ENCODE measurements at regions not wholly inside any gene's neighbourhood (a gene's known extent, or its start where the extent isn't known, plus 50 kb on each side); places are given as distances from the start of the nearest gene placed in this dataset.
"Not testable (repeated sequence)": the region's sequence is repeated elsewhere in the genome, so short reads cannot be mapped to it uniquely, and the experiment has no call there.

GRCh38 chr4:117922311-117922710, 112.0 kb upstream of the NDST3 start:
- DNase-seq (ENCODE audit: low read depth), result not testable (repeated sequence)

DNA sequence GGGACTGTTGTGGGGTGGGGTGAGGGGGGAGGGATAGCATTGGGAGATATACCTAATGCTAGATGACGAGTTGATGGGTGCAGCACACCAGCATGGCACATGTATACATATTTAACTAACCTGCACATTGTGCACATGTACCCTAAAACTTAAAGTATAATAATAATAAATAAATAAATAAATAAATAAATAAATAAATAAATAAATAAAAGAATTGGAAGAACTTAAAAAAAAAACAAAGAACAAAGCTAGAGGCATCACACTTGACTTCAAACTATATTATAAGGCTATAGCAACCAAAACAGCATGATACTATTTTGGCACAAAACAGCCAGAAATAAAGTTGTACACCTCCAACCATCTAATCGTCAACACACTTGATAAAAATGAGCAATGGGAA, 106.5 kb upstream of the NDST3 start:
- not testable (repeated sequence) for DNase-seq (ENCODE audit: low read depth)

DNA sequence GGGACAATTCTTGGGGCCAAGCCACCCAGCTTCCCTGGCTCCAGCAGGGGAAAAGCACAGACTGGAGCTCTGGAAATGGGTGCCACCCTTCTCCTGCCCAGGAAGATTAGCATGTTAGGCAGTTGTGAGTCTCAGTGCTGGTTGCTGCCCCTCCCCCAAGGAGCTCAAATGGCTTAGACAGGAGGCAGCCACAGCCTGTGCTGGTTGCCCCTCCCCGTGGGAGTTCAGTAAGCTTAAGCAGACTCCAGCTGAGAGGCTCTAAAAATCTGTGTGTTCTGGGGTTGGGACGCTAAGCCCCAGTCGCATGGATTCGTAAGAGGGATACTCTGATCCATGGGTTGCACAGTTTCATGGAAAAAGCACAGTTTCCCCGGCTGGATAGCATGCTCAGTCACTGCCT, 92.7 kb upstream of the NDST3 start:
- no peak for DNase-seq (ENCODE audit: low read depth)

DNA sequence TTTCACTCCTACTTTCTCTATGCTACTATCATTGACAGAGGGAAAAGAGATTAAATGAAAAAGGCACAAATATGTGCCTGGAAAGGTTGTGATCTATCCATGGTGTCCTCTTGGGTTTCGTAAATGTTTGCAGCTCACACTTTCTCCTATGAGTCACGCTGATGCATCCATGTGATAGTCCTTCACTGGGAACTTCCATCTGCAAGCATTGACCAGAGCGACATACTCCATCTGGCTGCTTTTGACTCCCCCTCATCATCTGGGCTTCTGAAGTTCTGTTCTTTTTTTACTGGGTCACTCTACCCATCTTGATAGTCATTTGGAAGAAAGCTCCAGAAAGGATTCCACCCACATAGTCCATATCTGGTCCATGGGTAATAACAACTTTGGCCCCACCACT, 84.7 kb upstream of the NDST3 start:
- no peak for DNase-seq (ENCODE audit: low read depth)

DNA sequence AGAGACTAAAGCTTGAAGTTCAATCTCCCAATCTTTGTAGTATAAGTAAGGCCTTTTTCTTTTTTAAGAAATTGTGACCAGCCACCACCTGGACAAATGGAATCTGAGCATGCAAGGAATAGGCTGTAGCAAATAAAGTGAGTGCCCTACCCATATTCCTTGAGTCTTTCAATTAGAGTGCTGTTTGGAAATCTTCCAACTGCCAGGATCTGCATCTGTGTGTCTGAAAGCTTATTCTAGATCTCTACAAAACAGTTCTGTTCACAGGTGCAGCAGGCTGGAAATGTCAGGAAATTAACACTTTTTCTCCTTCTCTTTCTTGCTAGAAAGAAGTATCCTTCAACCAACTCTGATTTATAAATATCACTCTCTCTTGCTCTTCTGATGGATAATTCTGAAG, 76.7 kb upstream of the NDST3 start:
- DNase-seq (ENCODE audit: low read depth), result no peak

- peak; percentile 45 for DNase-seq (ENCODE audit: low read depth)
Observed at GRCh38 chr4:117965622-117966021, 68.7 kb upstream of the NDST3 start.

DNA sequence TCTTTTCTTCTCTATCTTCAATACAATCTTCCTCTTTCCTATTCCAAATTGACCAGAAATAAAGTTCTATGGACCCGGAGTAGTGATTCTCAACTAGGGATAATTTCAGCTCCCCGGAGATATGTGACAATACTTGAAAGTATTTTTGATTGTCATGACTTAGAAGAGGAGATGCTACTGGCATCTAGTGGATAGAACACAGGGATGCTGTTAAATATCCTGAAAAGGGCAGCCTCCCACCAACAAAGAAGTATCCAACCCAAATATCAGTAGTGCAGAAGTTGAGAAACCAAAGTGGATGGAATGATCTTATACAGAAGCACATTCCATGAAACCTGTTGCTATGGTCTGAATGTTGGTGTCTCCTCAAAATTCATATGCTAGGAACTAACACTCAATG, 65.7 kb upstream of the NDST3 start:
- peak; percentile 4 for DNase-seq (ENCODE audit: low read depth)

DNA sequence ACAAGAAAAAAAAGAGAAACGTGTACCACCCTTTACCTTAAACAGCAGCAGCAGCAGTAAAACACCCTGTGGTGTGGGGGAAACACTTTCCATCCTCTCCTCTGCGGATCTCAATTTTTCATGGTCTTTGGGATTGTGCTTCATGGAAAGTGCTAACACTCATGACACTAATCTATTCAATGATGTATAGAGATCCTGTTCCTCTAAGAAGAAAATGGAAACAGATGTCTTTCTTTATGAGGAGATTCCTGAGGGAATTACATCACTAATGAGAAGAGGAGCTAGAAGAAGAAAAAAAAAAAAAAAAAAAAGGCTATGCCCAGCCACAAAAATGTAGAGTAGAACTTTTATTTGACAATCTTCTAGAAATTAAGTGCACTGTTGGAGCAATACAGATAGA, 62.9 kb upstream of the NDST3 start:
- no peak for DNase-seq (ENCODE audit: low read depth)

GRCh38 chr4:117983541-117984365, 50.5 kb upstream of the NDST3 start:
- peak; percentile 86 for DNase-seq (ENCODE audit: low read depth)

- no peak for DNase-seq (ENCODE audit: low read depth)
Observed at GRCh38 chr4:117984366-117984680, 50.0 kb upstream of the NDST3 start.

All from renal cortical epithelial cell (primary cell).